B cell (primary cell): ENCODE measurements at regions not wholly inside any gene's neighbourhood (a gene's known extent, or its start where the extent isn't known, plus 50 kb on each side); places are given as distances from the start of the nearest gene placed in this dataset.

ENCODE experiments used
- ATAC-seq: fragments of 200-7000 bp; cut with Tn5 transposase; one replicate; pipeline ENCODE4 v1.10.0; 2021; ENCODE audit warnings: low read depth, mild to moderate bottlenecking, moderate number of reproducible peaks, moderate library complexity
- CTCF ChIA-PET: fragments of 350-600 bp; sonication (Branson Sonifier 250); formaldehyde crosslinking; loops from one replicate; lab custom pipeline; 2021; ENCODE audit warnings: antibody characterized with exemption, inconsistent platforms; lab: Charles Lee
- POLR2A ChIA-PET: fragments of 350-600 bp; sonication (Branson Sonifier 250); formaldehyde crosslinking; loops from one replicate; lab custom pipeline; 2021; ENCODE audit warnings: antibody characterized with exemption; lab: Charles Lee
- DNase-seq: peaks from one replicate; pipeline ENCODE4 v3.0.0; 2013
- H2AFZ ChIP-seq: 2 replicates; pipeline ENCODE4 v1.6.1; 2012; ENCODE audit warnings: mild to moderate bottlenecking, low read depth, low read length; ENCODE audit not compliant: insufficient read depth, poor library complexity, severe bottlenecking
- H3K27ac ChIP-seq, 2 donors: 1 replicate in 1 of 2; 2 replicates in 1 of 2; pipeline ENCODE4 v1.5.1; 2012 to 2013; ENCODE audit warnings: low read length in 2 of 2, mild to moderate bottlenecking in 2 of 2, moderate library complexity in 1 of 2
- H3K27me3 ChIP-seq, 4 experiments: fragments of 200-600 bp in 1 of 4; sonication (generic) in 1 of 4; replicated peaks in 1 of 4; 1 replicate in 2 of 4; 2 replicates in 2 of 4; pipeline versions ENCODE4 v1.6.1 to v1.7.0; 2013 to 2016; ENCODE audit warnings: low read length in 3 of 4, mild to moderate bottlenecking in 2 of 4, mixed read lengths in 1 of 4, moderate library complexity in 1 of 4; ENCODE audit not compliant: insufficient read depth in 4 of 4, control insufficient read depth in 3 of 4; ENCODE audit errors: control extremely low read depth in 1 of 4
- H3K36me3 ChIP-seq, 2 experiments: replicated peaks in 1 of 2; 1 replicate in 1 of 2; 2 replicates in 1 of 2; pipeline versions ENCODE4 v1.6.1 to v1.7.1; 2013; ENCODE audit warnings: low read length in 1 of 2; ENCODE audit not compliant: insufficient read depth in 2 of 2, control insufficient read depth in 1 of 2; ENCODE audit errors: control extremely low read depth in 1 of 2, extremely low read depth in 1 of 2
- H3K4me1 ChIP-seq, 2 donors: fragments of 200-600 bp in 1 of 2; sonication (generic) in 1 of 2; 1 replicate in 1 of 2; 2 replicates in 1 of 2; pipeline versions ENCODE4 v1.5.1 to v1.6.1; 2013 to 2017; ENCODE audit warnings: low read length in 2 of 2; ENCODE audit not compliant: control insufficient read depth in 2 of 2, insufficient read depth in 2 of 2
- H3K4me2 ChIP-seq: replicated peaks from 2 replicates; pipeline ENCODE3; 2012; ENCODE audit warnings: mild to moderate bottlenecking, low read depth, low read length; ENCODE audit not compliant: poor library complexity, severe bottlenecking
- H3K4me3 ChIP-seq, 5 experiments: fragments of 200-600 bp in 1 of 5; sonication (generic) in 1 of 5; 1 replicate in 3 of 5; 2 replicates in 2 of 5; pipeline versions ENCODE4 v1.5.1 to v1.7.0; 2011 to 2016; ENCODE audit warnings: low read length in 4 of 5, mild to moderate bottlenecking in 4 of 5, low read depth in 2 of 5, control low read depth in 1 of 5, moderate library complexity in 1 of 5; ENCODE audit not compliant: insufficient read depth in 1 of 5; ENCODE audit errors: control extremely low read depth in 1 of 5, extremely low read depth in 1 of 5
- H3K79me2 ChIP-seq: fragments of 200-600 bp; sonication (generic); one replicate; pipeline ENCODE4 v1.6.0; 2016; ENCODE audit warnings: low read length; ENCODE audit not compliant: control insufficient read depth, insufficient read depth
- H3K9ac ChIP-seq: fragments of 200-600 bp; sonication (generic); 2 replicates; pipeline ENCODE4 v1.6.1; 2017; ENCODE audit warnings: mild to moderate bottlenecking, low read length, moderate library complexity
- H3K9me3 ChIP-seq, 3 donors: one replicate each; pipeline versions ENCODE4 v1.6.1 to v1.7.1; 2013; ENCODE audit warnings: low read length in 2 of 3; ENCODE audit not compliant: control insufficient read depth in 2 of 3, insufficient read depth in 1 of 3; ENCODE audit errors: control extremely low read depth in 1 of 3
- H4K20me1 ChIP-seq: 2 replicates; pipeline ENCODE4 v1.6.0; 2012; ENCODE audit warnings: mild to moderate bottlenecking, low read length; ENCODE audit not compliant: insufficient read depth, control insufficient read depth, poor library complexity, severe bottlenecking
- H3K27ac Mint-ChIP-seq: one replicate; pipeline ENCODE4 v1.8.0; 2021; ENCODE audit warnings: mixed read lengths
- H3K27me3 Mint-ChIP-seq: one replicate; pipeline ENCODE4 v1.8.0; 2021; ENCODE audit warnings: mixed read lengths
- H3K4me1 Mint-ChIP-seq: one replicate; pipeline ENCODE4 v1.8.0; 2021; ENCODE audit warnings: mixed read lengths
- H3K4me3 Mint-ChIP-seq: one replicate; pipeline ENCODE4 v1.8.0; 2021; ENCODE audit warnings: mixed read lengths
- H3K9me3 Mint-ChIP-seq: one replicate; pipeline ENCODE4 v1.8.0; 2022; ENCODE audit warnings: mixed read lengths; ENCODE audit not compliant: insufficient read depth
- EZH2 ChIP-seq: IDR thresholded peaks from 2 replicates; pipeline ENCODE4 v1.6.1; 2012; ENCODE audit warnings: borderline replicate concordance, low read depth, mild to moderate bottlenecking, moderate library complexity, low read length; ENCODE audit not compliant: insufficient read depth, poor library complexity, severe bottlenecking
- WGBS: methylation state at CpG from one replicate; pipeline ENCODE4 v1.1.5; 2013; ENCODE audit warnings: missing lambda C conversion rate; ENCODE audit not compliant: insufficient coverage; 5-methylcytosine and 5-hydroxymethylcytosine counted together
- intact Hi-C: fragments of 100-400 bp; cut with micrococcal nuclease; formaldehyde crosslinking; loops from one replicate; pipeline ENCODE4 v1.10.0; 2022
- TF ChIP-seq, protein P1 (sequence below): fragments of 200-600 bp; IDR thresholded peaks from one replicate; pipeline ENCODE4 v1.8.0; 2022; ENCODE audit warnings: antibody characterized with exemption, mild to moderate bottlenecking

DNA sequence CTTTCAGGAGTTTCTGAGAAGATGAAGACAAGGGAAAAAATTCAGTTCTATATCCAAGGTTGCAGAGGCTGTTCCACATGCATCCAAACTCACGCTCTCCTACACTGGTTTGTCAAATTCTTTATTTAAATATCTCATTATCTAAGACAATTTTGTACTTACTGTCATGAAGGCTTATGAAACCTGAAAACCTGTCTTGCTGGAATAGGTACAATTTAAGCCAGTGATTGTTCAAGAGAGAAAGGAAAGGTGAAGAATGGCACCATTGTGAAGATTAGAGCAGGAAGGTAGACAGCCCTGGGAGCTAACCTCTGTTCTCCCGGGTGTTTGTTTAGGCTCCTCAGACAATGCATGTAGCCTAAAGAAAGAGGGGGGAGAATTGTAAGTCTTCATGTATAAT, 315.1 kb upstream of the PRKD1 start:
- no peaks in the 10 kb centered on the region for H4K20me1 ChIP-seq
- H2AFZ ChIP-seq, result no peak overlapping the region
- ATAC-seq (no peak), DNase-seq (no peak)
- 10% methylated on average over 1 of the region's 2 CpGs for WGBS
- no peaks in the 10 kb centered on the region for H3K27me3 ChIP-seq
- Mint-ChIP-seq H3K4me1 (no peaks in the 10 kb centered on the region), H3K4me3 (no peak overlapping the region), H3K27ac (no peak overlapping the region), H3K9me3 (no peaks in the 10 kb centered on the region), H3K27me3 (peaks cover 3% of the 10 kb centered on the region)
- no peak overlapping the region for H3K4me2 ChIP-seq
- no peaks in the 10 kb centered on the region for H3K36me3 ChIP-seq
- TF ChIP-seq, protein P1, sequence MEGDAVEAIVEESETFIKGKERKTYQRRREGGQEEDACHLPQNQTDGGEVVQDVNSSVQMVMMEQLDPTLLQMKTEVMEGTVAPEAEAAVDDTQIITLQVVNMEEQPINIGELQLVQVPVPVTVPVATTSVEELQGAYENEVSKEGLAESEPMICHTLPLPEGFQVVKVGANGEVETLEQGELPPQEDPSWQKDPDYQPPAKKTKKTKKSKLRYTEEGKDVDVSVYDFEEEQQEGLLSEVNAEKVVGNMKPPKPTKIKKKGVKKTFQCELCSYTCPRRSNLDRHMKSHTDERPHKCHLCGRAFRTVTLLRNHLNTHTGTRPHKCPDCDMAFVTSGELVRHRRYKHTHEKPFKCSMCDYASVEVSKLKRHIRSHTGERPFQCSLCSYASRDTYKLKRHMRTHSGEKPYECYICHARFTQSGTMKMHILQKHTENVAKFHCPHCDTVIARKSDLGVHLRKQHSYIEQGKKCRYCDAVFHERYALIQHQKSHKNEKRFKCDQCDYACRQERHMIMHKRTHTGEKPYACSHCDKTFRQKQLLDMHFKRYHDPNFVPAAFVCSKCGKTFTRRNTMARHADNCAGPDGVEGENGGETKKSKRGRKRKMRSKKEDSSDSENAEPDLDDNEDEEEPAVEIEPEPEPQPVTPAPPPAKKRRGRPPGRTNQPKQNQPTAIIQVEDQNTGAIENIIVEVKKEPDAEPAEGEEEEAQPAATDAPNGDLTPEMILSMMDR, result no peak
- no peak for TF ChIP-seq EZH2
- H3K4me3 ChIP-seq, result no peak overlapping the region
- no peaks in the 10 kb centered on the region for H3K9me3 ChIP-seq
- no peak overlapping the region for H3K9ac ChIP-seq
- H3K4me1 ChIP-seq, result no peaks in the 10 kb centered on the region
- ChIA-PET POLR2A (no interaction called here), CTCF (no interaction called here)
- intact Hi-C loops, result no loop called here
- no peak overlapping the region for H3K27ac ChIP-seq
- no peaks in the 10 kb centered on the region for H3K79me2 ChIP-seq

DNA sequence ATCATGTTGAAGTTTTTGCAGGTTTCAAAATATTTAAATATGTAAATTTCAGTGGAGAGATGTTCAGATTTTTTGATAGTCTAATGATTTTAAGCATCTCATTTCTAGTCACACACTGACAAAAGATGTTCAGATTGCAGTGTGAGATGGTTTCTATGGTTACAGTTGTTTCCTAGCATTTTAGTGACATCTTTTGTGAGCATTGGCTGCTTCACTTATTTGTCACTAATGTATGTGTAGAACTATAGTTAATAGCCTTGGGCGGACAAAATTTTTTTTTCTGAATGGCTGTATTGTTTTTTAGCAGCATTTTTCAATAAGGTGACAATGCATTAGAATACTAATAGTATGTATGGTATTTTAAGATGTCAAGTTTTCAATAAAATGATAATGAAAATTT, 315.6 kb upstream of the PRKD1 start:
- no peak overlapping the region for H3K27ac Mint-ChIP-seq
- H3K9me3 Mint-ChIP-seq, result no peaks in the 10 kb centered on the region
- DNase-seq (no peak), ATAC-seq (no peak)
- no peak overlapping the region for H2AFZ ChIP-seq
- no peak overlapping the region for H3K27ac ChIP-seq
- peaks cover 3% of the 10 kb centered on the region for H3K27me3 Mint-ChIP-seq
- no peaks in the 10 kb centered on the region for H3K36me3 ChIP-seq
- ChIA-PET CTCF (no interaction called here), POLR2A (no interaction called here)
- H3K4me1 Mint-ChIP-seq, result no peaks in the 10 kb centered on the region
- H3K9me3 ChIP-seq, result no peaks in the 10 kb centered on the region
- H3K79me2 ChIP-seq, result no peaks in the 10 kb centered on the region
- no peaks in the 10 kb centered on the region for H3K4me1 ChIP-seq
- no peak overlapping the region for H3K9ac ChIP-seq
- WGBS, result no CpG with 5 or more reads among the region's 1 CpG
- H3K4me3 Mint-ChIP-seq, result no peak overlapping the region
- no peak overlapping the region for H3K4me2 ChIP-seq
- no peaks in the 10 kb centered on the region for H3K27me3 ChIP-seq
- no peaks in the 10 kb centered on the region for H4K20me1 ChIP-seq
- intact Hi-C loops, result no loop called here
- TF ChIP-seq EZH2, result no peak
- TF ChIP-seq, protein P1, result no peak
- no peak overlapping the region for H3K4me3 ChIP-seq
